Keratinocyte (primary cell): ENCODE measurements at regions not wholly inside any gene's neighbourhood (a gene's known extent, or its start where the extent isn't known, plus 50 kb on each side); places are given as distances from the start of the nearest gene placed in this dataset.

Source experiments
- EZH2 ChIP-seq: IDR thresholded peaks from one replicate; pipeline ENCODE4 v1.6.1; 2012; ENCODE audit warnings: inconsistent platforms, mild to moderate bottlenecking, low read length, moderate library complexity
- TF ChIP-seq, protein P1 (sequence below), 3 experiments: IDR thresholded peaks in 1 of 3; conservative IDR thresholded peaks in 1 of 3; optimal IDR thresholded peaks in 1 of 3; 2 replicates in 2 of 3; 3 replicates in 1 of 3; pipeline versions ENCODE3 to v1.5.1; 2011; ENCODE audit warnings: low read length in 3 of 3, mild to moderate bottlenecking in 3 of 3, moderate library complexity in 2 of 3, control low read depth in 1 of 3, inconsistent platforms in 1 of 3; ENCODE audit not compliant: insufficient read depth in 2 of 3; ENCODE audit errors: extremely low read depth in 1 of 3

DNA sequence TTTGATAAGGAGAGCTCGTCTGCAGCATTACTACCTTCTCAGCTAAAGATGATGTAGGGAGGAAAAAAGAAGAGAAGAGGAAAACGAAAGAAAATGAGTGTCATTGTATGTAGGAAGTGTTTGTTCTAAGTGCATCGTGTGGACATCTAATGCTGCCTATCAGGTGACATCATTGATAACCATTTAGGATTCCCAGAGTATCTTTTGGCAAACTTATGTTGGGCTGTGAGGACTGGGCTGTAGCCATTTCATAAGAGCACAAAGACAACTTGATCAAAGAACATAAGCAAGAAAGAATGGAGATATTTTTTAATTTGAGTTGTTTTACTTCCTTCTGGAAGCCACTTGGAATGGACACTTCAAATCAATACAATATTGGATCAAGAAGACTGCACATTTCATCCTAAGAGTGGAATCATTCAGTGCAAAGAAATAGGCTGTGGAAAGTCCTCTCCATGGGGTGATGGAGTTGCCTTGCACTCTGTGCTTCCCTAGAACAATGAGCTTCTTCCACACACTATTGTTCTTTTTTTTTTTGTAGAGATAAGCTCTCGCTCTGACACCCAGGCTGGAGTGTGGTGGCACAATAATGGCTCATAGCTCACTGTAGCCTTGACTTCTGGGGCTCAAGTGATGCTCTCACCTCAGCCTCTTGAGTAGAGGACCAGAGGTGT is 52.4 kb upstream of the UBL3 start:
- TF ChIP-seq, protein P1, sequence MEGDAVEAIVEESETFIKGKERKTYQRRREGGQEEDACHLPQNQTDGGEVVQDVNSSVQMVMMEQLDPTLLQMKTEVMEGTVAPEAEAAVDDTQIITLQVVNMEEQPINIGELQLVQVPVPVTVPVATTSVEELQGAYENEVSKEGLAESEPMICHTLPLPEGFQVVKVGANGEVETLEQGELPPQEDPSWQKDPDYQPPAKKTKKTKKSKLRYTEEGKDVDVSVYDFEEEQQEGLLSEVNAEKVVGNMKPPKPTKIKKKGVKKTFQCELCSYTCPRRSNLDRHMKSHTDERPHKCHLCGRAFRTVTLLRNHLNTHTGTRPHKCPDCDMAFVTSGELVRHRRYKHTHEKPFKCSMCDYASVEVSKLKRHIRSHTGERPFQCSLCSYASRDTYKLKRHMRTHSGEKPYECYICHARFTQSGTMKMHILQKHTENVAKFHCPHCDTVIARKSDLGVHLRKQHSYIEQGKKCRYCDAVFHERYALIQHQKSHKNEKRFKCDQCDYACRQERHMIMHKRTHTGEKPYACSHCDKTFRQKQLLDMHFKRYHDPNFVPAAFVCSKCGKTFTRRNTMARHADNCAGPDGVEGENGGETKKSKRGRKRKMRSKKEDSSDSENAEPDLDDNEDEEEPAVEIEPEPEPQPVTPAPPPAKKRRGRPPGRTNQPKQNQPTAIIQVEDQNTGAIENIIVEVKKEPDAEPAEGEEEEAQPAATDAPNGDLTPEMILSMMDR (optimal IDR thresholded peaks at IDR 0.05 in 1 of 3, IDR thresholded peaks at IDR 0.05 in 1 of 3, conservative IDR thresholded peaks at IDR 0.05 in 1 of 3; ENCODE audit: extremely low read depth in 1 of 3, insufficient read depth in 2 of 3, low read length in 3 of 3) = no peak
- TF ChIP-seq EZH2 = no peak
